ENCODE measurements at regions not wholly inside any gene's neighbourhood (a gene's known extent, or its start where the extent isn't known, plus 50 kb on each side); places are given as distances from the start of the nearest gene placed in this dataset.

DNA sequence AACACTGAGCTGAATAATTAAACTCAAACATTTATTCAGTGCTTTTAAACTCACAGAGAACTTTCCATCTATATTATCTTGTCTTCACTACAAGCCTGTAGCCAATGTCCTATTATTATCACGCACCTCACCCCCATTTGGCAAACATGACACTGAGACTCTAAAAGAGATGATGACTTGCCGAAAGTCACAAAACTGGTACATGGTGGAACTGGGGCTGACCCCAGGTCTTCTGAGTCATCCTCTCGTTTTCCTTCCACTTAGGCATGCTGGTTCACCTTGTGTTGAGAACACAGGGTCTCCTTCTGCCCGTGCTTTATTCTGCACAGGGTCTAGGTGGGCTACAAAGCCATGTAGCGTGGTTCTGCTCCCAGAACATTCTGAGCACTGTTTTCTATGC lies 230.0 kb upstream of the MGAT5 start:
- no peak for DNase-seq (ENCODE audit: low spot score)
- intact Hi-C loops (cut with micrococcal nuclease; ENCODE audit: unreplicated experiment): no loop called here
- CTCF ChIA-PET: no interaction called here
- H3K27ac ChIP-seq (ENCODE audit: low read depth, low read length, poor library complexity, severe bottlenecking): no peak overlapping the region
- no peaks in the 10 kb centered on the region for H3K4me1 ChIP-seq (ENCODE audit: insufficient read depth, low read length, poor library complexity, severe bottlenecking)
- TF ChIP-seq CTCF (conservative IDR thresholded peaks at IDR 0.05; ENCODE audit: low read depth, low read length) (no peak), EZH2 (IDR thresholded peaks at IDR 0.05; ENCODE audit: borderline replicate concordance, low read depth, low read length, poor library complexity, severe bottlenecking) (no peak)
- H3K36me3 ChIP-seq (ENCODE audit: insufficient read depth, low read length, poor library complexity, severe bottlenecking): no peaks in the 10 kb centered on the region
- POLR2A ChIA-PET (ENCODE audit: low non-redundant PET): no interaction called here
- H3K9me3 ChIP-seq (ENCODE audit: low read depth, low read length, poor library complexity, severe bottlenecking): no peaks in the 10 kb centered on the region
- peaks cover 4% of the 10 kb centered on the region for H3K27me3 ChIP-seq (replicated peaks; ENCODE audit: insufficient read depth, low read depth, low read length, poor library complexity)
- H3K4me3 ChIP-seq (ENCODE audit: low read depth, low read length, poor library complexity, severe bottlenecking): no peak overlapping the region
- no TSS peak for BruUV-seq (replicated peaks)

- Histone ChIP-seq H3K4me3 (ENCODE audit: low read depth, low read length, poor library complexity, severe bottlenecking) (no peak overlapping the region), H3K27me3 (replicated peaks; ENCODE audit: insufficient read depth, low read depth, low read length, poor library complexity) (peaks cover 24% of the 10 kb centered on the region), H3K36me3 (ENCODE audit: insufficient read depth, low read length, poor library complexity, severe bottlenecking) (no peaks in the 10 kb centered on the region), H3K27ac (ENCODE audit: low read depth, low read length, poor library complexity, severe bottlenecking) (no peak overlapping the region), H3K9me3 (ENCODE audit: low read depth, low read length, poor library complexity, severe bottlenecking) (no peaks in the 10 kb centered on the region), H3K4me1 (ENCODE audit: insufficient read depth, low read length, poor library complexity, severe bottlenecking) (no peaks in the 10 kb centered on the region)
- TF ChIP-seq EZH2 (IDR thresholded peaks at IDR 0.05; ENCODE audit: borderline replicate concordance, low read depth, low read length, poor library complexity, severe bottlenecking) (no peak), CTCF (conservative IDR thresholded peaks at IDR 0.05; ENCODE audit: low read depth, low read length) (no peak)
- intact Hi-C loops (cut with micrococcal nuclease; ENCODE audit: unreplicated experiment): no loop called here
- ChIA-PET CTCF (no interaction called here), POLR2A (ENCODE audit: low non-redundant PET) (no interaction called here)
- no TSS peak for BruUV-seq (replicated peaks)
- no peak for DNase-seq (ENCODE audit: low spot score)
Observed at GRCh38 chr2:134027980-134028379, 225.9 kb upstream of the MGAT5 start.

DNA sequence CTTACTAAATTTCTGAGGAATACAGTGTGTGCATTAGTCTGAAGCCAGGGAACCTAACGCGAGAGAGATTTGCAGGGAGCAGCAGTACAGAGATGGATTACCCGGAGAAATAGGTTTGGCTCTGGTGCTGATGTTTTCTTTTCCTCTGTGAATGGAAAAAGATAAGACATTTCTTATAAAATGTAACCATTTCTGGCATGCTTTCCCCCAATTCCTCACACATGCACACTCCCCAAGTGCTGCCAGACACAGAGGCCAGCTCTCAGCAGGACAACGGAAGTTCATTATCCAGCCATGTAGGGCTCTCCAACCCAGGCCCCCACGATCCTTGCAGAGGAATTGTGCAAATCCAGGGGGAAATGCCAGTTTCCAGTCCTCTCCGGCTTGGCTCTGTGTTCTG lies 224.5 kb upstream of the MGAT5 start:
- no peaks in the 10 kb centered on the region for H3K4me1 ChIP-seq (ENCODE audit: insufficient read depth, low read length, poor library complexity, severe bottlenecking)
- no TSS peak for BruUV-seq (replicated peaks)
- peaks cover 24% of the 10 kb centered on the region for H3K27me3 ChIP-seq (replicated peaks; ENCODE audit: insufficient read depth, low read depth, low read length, poor library complexity)
- POLR2A ChIA-PET (ENCODE audit: low non-redundant PET): no interaction called here
- H3K36me3 ChIP-seq (ENCODE audit: insufficient read depth, low read length, poor library complexity, severe bottlenecking): no peaks in the 10 kb centered on the region
- intact Hi-C loops (cut with micrococcal nuclease; ENCODE audit: unreplicated experiment): no loop called here
- CTCF ChIA-PET: no interaction called here
- no peak overlapping the region for H3K27ac ChIP-seq (ENCODE audit: low read depth, low read length, poor library complexity, severe bottlenecking)
- no peak for TF ChIP-seq CTCF (conservative IDR thresholded peaks at IDR 0.05; ENCODE audit: low read depth, low read length)
- no peak for TF ChIP-seq EZH2 (IDR thresholded peaks at IDR 0.05; ENCODE audit: borderline replicate concordance, low read depth, low read length, poor library complexity, severe bottlenecking)
- no peak for DNase-seq (ENCODE audit: low spot score)
- H3K9me3 ChIP-seq (ENCODE audit: low read depth, low read length, poor library complexity, severe bottlenecking): no peaks in the 10 kb centered on the region
- no peak overlapping the region for H3K4me3 ChIP-seq (ENCODE audit: low read depth, low read length, poor library complexity, severe bottlenecking)

All from A673 (cell line).